ENCODE measurements at regions not wholly inside any gene's neighbourhood (a gene's known extent, or its start where the extent isn't known, plus 50 kb on each side); places are given as distances from the start of the nearest gene placed in this dataset.

DNA sequence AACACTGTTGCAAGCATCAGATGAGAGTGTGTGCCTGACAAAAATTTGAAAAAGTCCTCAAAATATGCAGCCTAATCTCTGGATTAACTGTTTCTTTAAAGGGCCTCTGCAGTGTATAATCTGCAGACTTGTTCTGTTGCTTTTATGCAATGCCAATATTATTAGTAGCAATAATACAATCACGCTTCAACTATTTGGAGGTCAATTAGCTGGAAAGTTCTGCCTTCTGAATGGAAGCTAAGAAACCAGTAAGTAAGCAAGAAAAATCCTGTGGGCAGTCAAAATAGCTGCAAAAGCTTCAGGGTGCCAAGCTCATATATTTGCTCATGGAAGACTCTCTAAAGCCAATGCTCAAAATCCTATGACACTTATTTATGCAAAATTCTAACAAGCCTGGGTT, 153.2 kb upstream of the NR2F2 start:
- H3K27ac ChIP-seq, result no peak overlapping the region
- no peak for TF ChIP-seq ZFX (IDR thresholded peaks at IDR 0.05; ENCODE audit: borderline replicate concordance)
- TF ChIP-seq, protein P1, sequence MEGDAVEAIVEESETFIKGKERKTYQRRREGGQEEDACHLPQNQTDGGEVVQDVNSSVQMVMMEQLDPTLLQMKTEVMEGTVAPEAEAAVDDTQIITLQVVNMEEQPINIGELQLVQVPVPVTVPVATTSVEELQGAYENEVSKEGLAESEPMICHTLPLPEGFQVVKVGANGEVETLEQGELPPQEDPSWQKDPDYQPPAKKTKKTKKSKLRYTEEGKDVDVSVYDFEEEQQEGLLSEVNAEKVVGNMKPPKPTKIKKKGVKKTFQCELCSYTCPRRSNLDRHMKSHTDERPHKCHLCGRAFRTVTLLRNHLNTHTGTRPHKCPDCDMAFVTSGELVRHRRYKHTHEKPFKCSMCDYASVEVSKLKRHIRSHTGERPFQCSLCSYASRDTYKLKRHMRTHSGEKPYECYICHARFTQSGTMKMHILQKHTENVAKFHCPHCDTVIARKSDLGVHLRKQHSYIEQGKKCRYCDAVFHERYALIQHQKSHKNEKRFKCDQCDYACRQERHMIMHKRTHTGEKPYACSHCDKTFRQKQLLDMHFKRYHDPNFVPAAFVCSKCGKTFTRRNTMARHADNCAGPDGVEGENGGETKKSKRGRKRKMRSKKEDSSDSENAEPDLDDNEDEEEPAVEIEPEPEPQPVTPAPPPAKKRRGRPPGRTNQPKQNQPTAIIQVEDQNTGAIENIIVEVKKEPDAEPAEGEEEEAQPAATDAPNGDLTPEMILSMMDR (IDR thresholded peaks at IDR 0.05), result no peak

DNA sequence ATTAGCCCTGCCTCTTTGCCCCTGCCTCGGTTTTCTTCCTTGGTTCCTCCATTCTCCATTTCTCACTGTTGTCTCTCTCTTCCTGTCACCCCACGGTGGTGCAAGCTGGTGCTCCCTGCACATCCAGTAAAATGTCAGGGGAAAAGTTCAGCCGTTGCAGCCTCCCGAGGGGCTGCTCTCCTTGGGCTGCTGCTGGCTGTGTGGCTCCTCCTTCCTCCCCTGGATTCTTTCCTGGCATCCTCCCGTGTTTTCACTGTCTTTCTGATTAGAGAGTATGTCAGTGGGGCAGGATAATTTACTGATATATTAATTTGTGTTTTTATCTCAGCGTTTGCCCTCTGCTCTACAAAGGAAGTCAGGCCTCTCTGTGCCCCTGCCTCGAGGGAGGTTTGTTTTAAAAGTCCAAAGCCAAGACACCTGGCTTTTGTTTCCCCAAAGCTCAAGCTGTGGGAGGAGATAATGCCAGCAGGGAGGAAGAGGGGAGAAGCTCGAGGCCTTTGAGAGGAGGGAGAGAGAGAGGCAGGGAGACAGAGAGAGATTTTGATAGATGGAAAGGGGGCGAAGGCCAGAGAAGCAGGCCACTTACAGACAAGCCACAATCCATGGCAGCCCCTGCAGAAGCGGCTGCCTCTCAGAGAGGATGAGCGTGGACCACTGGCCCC, 150.3 kb upstream of the NR2F2 start:
- TF ChIP-seq ZFX (IDR thresholded peaks at IDR 0.05; ENCODE audit: borderline replicate concordance), result no peak
- TF ChIP-seq, protein P1 (IDR thresholded peaks at IDR 0.05), result no peak

DNA sequence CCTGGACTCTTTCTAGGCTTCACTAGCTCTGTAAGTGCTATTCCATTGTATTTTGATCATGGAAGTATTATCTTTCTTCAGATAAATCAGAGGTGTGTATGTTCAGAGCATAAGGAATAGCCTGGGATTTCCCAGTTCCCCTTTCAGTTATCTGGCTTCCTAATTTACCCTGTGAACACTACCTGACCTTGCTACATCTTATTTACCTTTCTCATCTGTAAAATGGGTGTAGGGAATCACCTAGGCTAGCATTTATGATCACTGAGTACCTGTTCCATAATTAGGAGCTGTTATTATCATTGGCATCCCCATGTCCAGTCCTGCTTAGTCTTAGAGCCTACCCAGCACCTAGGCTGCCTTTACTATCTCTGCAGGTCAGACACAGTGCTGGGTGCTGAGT, 149.3 kb upstream of the NR2F2 start:
- TF ChIP-seq, protein P1 (IDR thresholded peaks at IDR 0.05), result no peak
- no peak for TF ChIP-seq ZFX (IDR thresholded peaks at IDR 0.05; ENCODE audit: borderline replicate concordance)
- no peak overlapping the region for H3K27ac ChIP-seq

More for the DNA sequence above, 150.3 kb upstream of the NR2F2 start:
- H3K27ac ChIP-seq, result no peak overlapping the region

DNA sequence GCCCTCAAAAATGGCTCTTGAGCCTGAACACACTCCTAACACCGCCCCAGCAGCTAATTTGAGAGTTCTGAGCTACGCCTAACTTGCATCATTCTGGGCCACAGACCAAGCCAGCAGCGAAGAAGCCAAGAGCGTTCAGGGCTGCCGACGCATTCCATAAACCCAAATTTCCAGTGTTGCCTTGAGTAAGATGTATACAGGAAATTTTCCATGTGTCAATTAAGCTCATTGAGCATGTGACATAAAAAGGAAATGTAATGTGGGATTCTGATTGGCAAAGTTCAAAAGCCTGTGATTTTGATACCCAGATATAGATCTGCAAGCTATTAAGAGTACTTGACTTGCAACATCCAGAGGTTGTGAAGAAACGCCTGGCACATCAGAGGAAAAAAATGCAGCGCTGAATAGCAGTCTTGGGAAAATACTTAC, 148.6 kb upstream of the NR2F2 start:
- TF ChIP-seq ZFX (IDR thresholded peaks at IDR 0.05; ENCODE audit: borderline replicate concordance), result no peak
- TF ChIP-seq, protein P1 (IDR thresholded peaks at IDR 0.05), result no peak
- H3K27ac ChIP-seq, result no peak overlapping the region

DNA sequence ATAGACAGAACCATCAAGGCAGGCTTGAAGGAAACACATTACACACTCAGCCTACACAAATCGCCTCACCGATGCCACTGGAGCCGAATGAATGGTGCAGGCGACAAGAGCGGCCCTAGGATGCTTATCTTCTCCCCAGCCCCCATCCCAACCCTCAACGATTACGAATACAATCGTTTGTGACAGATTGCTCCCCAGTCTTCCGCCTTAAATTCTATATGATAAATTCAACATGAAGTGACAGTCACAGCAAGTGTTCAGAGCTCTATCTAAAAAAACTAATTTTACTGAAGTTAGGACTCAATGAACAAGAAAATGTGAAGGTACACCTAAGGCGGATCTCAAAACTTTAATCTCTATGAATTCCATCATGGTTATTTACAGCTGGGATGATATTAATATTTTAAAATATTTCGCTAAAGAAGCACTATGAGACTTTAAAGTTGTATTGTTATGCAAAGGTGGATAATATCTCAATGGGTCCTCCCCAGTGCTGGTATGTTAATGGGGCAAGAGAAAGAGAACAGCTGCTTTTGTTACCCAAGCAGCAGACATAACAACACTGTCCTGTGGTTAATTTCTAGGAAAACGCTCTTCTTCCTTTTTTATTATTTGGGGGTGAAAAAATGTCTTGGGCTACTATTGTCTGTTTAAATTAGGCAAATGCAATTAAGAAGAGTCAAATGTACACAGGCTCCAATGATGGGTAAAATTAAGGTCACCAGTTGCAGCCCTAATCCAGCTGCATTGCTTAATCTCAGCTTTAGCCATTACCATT, 147.6 kb upstream of the NR2F2 start:
- no peak for TF ChIP-seq ZFX (IDR thresholded peaks at IDR 0.05; ENCODE audit: borderline replicate concordance)
- TF ChIP-seq, protein P1 (IDR thresholded peaks at IDR 0.05), result no peak
- peak overlapping the region; percentile 82 for H3K27ac ChIP-seq

DNA sequence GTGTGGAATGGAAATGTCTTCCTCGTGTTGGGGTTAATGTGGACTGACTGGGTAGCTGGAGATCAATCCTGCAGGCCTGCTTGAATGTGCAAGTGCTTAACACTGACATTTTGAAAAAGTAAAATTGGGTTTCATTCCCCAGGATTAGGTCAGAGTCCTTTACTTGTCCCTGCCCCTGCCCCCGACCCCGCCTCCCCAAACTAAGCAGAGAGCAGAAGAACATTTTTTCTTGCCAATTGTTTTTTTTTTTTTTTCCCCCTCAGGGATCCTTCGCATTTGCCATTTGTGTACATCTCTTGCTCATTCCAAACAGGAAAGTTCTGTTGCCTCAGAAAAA, 147.0 kb upstream of the NR2F2 start:
- peak overlapping the region; percentile 82 for H3K27ac ChIP-seq

More for the DNA sequence above, 147.0 kb upstream of the NR2F2 start:
- TF ChIP-seq, protein P1 (IDR thresholded peaks at IDR 0.05), result no peak
- TF ChIP-seq ZFX (IDR thresholded peaks at IDR 0.05; ENCODE audit: borderline replicate concordance), result no peak

Data from 22Rv1 (cell line).